ENCODE measurements at regions not wholly inside any gene's neighbourhood (a gene's known extent, or its start where the extent isn't known, plus 50 kb on each side); places are given as distances from the start of the nearest gene placed in this dataset.

- Histone ChIP-seq H3K36me3 (ENCODE audit: control insufficient read depth in 4 of 4, insufficient read depth in 4 of 4, low read length in 3 of 4) (no peaks in the 10 kb centered on the region), H3K27me3 (replicated peaks in 2 of 5; ENCODE audit: control insufficient read depth in 4 of 5, insufficient read depth in 5 of 5, low read length in 4 of 5) (peaks cover 0 to 4% (median 2%) of the 10 kb centered on the region in 5 experiments), H3K9me3 (ENCODE audit: control extremely low read depth in 1 of 5, control insufficient read depth in 4 of 5, insufficient read depth in 2 of 5, low read depth in 1 of 5, low read length in 4 of 5) (no peaks in the 10 kb centered on the region), H3K27ac (ENCODE audit: insufficient read depth in 1 of 2, low read depth in 1 of 2, low read length in 2 of 2, poor library complexity in 1 of 2, severe bottlenecking in 2 of 2) (no peak overlapping the region), H3K4me3 (ENCODE audit: control insufficient read depth in 1 of 7, extremely low read depth in 1 of 7, insufficient read depth in 4 of 7, low read depth in 2 of 7, low read length in 6 of 7) (no peak overlapping the region), H3K4me1 (ENCODE audit: control extremely low read depth in 1 of 4, control insufficient read depth in 4 of 4, insufficient read depth in 4 of 4, low read length in 3 of 4) (peaks cover 0 to 8% (median 0%) of the 10 kb centered on the region in 4 experiments)
- ChIA-PET POLR2A (interaction anchor here (0.6 kb wide), 1 partner anchor 236 kb away, joined by 3 read pairs; no protein-coding TSS in a partner anchor), CTCF (no interaction called here)
- WGBS (ENCODE audit: insufficient coverage): 82% methylated on average over 1 of the region's 5 CpGs
- DNase-seq: no peak
Observed at GRCh38 chr2:120898496-120898895, 162.8 kb downstream of the GLI2 start.

- Histone ChIP-seq H3K27ac (ENCODE audit: insufficient read depth in 1 of 2, low read depth in 1 of 2, low read length in 2 of 2, poor library complexity in 1 of 2, severe bottlenecking in 2 of 2) (no peak overlapping the region), H3K4me1 (ENCODE audit: control extremely low read depth in 1 of 4, control insufficient read depth in 4 of 4, insufficient read depth in 4 of 4, low read length in 3 of 4) (peaks cover 0 to 8% (median 0%) of the 10 kb centered on the region in 4 experiments), H3K36me3 (ENCODE audit: control insufficient read depth in 4 of 4, insufficient read depth in 4 of 4, low read length in 3 of 4) (no peaks in the 10 kb centered on the region), H3K4me3 (ENCODE audit: control insufficient read depth in 1 of 7, extremely low read depth in 1 of 7, insufficient read depth in 4 of 7, low read depth in 2 of 7, low read length in 6 of 7) (no peak overlapping the region), H3K9me3 (ENCODE audit: control extremely low read depth in 1 of 5, control insufficient read depth in 4 of 5, insufficient read depth in 2 of 5, low read depth in 1 of 5, low read length in 4 of 5) (no peaks in the 10 kb centered on the region), H3K27me3 (replicated peaks in 2 of 5; ENCODE audit: control insufficient read depth in 4 of 5, insufficient read depth in 5 of 5, low read length in 4 of 5) (peaks cover 0 to 4% (median 2%) of the 10 kb centered on the region in 5 experiments)
- WGBS (ENCODE audit: insufficient coverage): 94% methylated on average over 11 of the region's 18 CpGs
- peak in 2 of 3 donors; percentile 14 to 17 for DNase-seq
- CTCF ChIA-PET: no interaction called here
- POLR2A ChIA-PET: interaction anchor here (0.6 kb wide), 1 partner anchor 236 kb away, joined by 3 read pairs; no protein-coding TSS in a partner anchor
Observed at GRCh38 chr2:120898961-120899750, 163.5 kb downstream of the GLI2 start.

GRCh38 chr2:120899771-120900170 is 164.1 kb downstream of the GLI2 start:
- no peaks in the 10 kb centered on the region for H3K36me3 ChIP-seq (ENCODE audit: control insufficient read depth in 4 of 4, insufficient read depth in 4 of 4, low read length in 3 of 4)

GRCh38 chr2:120901201-120901600 is 165.5 kb downstream of the GLI2 start:
- WGBS (ENCODE audit: insufficient coverage): 94% methylated on average over 7 of the region's 7 CpGs
- POLR2A ChIA-PET: no interaction called here

More at GRCh38 chr2:120899771-120900170, 164.1 kb downstream of the GLI2 start:
- ChIA-PET POLR2A (no interaction called here), CTCF (no interaction called here)
- Histone ChIP-seq H3K27me3 (replicated peaks in 2 of 5; ENCODE audit: control insufficient read depth in 4 of 5, insufficient read depth in 5 of 5, low read length in 4 of 5) (peaks cover 0 to 4% (median 2%) of the 10 kb centered on the region in 5 experiments), H3K9me3 (ENCODE audit: control extremely low read depth in 1 of 5, control insufficient read depth in 4 of 5, insufficient read depth in 2 of 5, low read depth in 1 of 5, low read length in 4 of 5) (no peaks in the 10 kb centered on the region), H3K4me3 (ENCODE audit: control insufficient read depth in 1 of 7, extremely low read depth in 1 of 7, insufficient read depth in 4 of 7, low read depth in 2 of 7, low read length in 6 of 7) (no peak overlapping the region), H3K27ac (ENCODE audit: insufficient read depth in 1 of 2, low read depth in 1 of 2, low read length in 2 of 2, poor library complexity in 1 of 2, severe bottlenecking in 2 of 2) (no peak overlapping the region), H3K4me1 (ENCODE audit: control extremely low read depth in 1 of 4, control insufficient read depth in 4 of 4, insufficient read depth in 4 of 4, low read length in 3 of 4) (peaks cover 0 to 8% (median 0%) of the 10 kb centered on the region in 4 experiments)
- WGBS (ENCODE audit: insufficient coverage): 82% methylated on average over 6 of the region's 6 CpGs
- DNase-seq: no peak

GRCh38 chr2:120902592-120902991 is 166.9 kb downstream of the GLI2 start:
- 50% methylated on average over 2 of the region's 2 CpGs for WGBS (ENCODE audit: insufficient coverage)
- no peaks in the 10 kb centered on the region for H3K36me3 ChIP-seq (ENCODE audit: control insufficient read depth in 4 of 4, insufficient read depth in 4 of 4, low read length in 3 of 4)
- no peak for DNase-seq
- H3K4me3 ChIP-seq (ENCODE audit: control insufficient read depth in 1 of 7, extremely low read depth in 1 of 7, insufficient read depth in 4 of 7, low read depth in 2 of 7, low read length in 6 of 7): no peak overlapping the region
- ChIA-PET POLR2A (no interaction called here), CTCF (interaction anchor here (1.6 kb wide), 1 partner anchor 11 kb away, joined by 3 read pairs; no protein-coding TSS in a partner anchor)
- H3K27ac ChIP-seq (ENCODE audit: insufficient read depth in 1 of 2, low read depth in 1 of 2, low read length in 2 of 2, poor library complexity in 1 of 2, severe bottlenecking in 2 of 2): no peak overlapping the region
- no peaks in the 10 kb centered on the region for H3K9me3 ChIP-seq (ENCODE audit: control extremely low read depth in 1 of 5, control insufficient read depth in 4 of 5, insufficient read depth in 2 of 5, low read depth in 1 of 5, low read length in 4 of 5)
- peaks cover 0 to 4% (median 2%) of the 10 kb centered on the region in 5 experiments for H3K27me3 ChIP-seq (replicated peaks in 2 of 5; ENCODE audit: control insufficient read depth in 4 of 5, insufficient read depth in 5 of 5, low read length in 4 of 5)
- H3K4me1 ChIP-seq (ENCODE audit: control extremely low read depth in 1 of 4, control insufficient read depth in 4 of 4, insufficient read depth in 4 of 4, low read length in 3 of 4): peaks cover 0 to 8% (median 0%) of the 10 kb centered on the region in 4 experiments

More at GRCh38 chr2:120901201-120901600, 165.5 kb downstream of the GLI2 start:
- Histone ChIP-seq H3K36me3 (ENCODE audit: control insufficient read depth in 4 of 4, insufficient read depth in 4 of 4, low read length in 3 of 4) (no peaks in the 10 kb centered on the region), H3K4me1 (ENCODE audit: control extremely low read depth in 1 of 4, control insufficient read depth in 4 of 4, insufficient read depth in 4 of 4, low read length in 3 of 4) (peaks cover 0 to 8% (median 0%) of the 10 kb centered on the region in 4 experiments), H3K9me3 (ENCODE audit: control extremely low read depth in 1 of 5, control insufficient read depth in 4 of 5, insufficient read depth in 2 of 5, low read depth in 1 of 5, low read length in 4 of 5) (no peaks in the 10 kb centered on the region), H3K27ac (ENCODE audit: insufficient read depth in 1 of 2, low read depth in 1 of 2, low read length in 2 of 2, poor library complexity in 1 of 2, severe bottlenecking in 2 of 2) (no peak overlapping the region), H3K4me3 (ENCODE audit: control insufficient read depth in 1 of 7, extremely low read depth in 1 of 7, insufficient read depth in 4 of 7, low read depth in 2 of 7, low read length in 6 of 7) (no peak overlapping the region), H3K27me3 (replicated peaks in 2 of 5; ENCODE audit: control insufficient read depth in 4 of 5, insufficient read depth in 5 of 5, low read length in 4 of 5) (peaks cover 0 to 4% (median 2%) of the 10 kb centered on the region in 5 experiments)
- CTCF ChIA-PET: interaction anchor here (1.6 kb wide), 1 partner anchor 13 kb away, joined by 3 read pairs; no protein-coding TSS in a partner anchor
- no peak for DNase-seq

- H3K4me1 ChIP-seq (ENCODE audit: control extremely low read depth in 1 of 4, control insufficient read depth in 4 of 4, insufficient read depth in 4 of 4, low read length in 3 of 4): peaks cover 0 to 4% (median 0%) of the 10 kb centered on the region in 4 experiments
- H3K9me3 ChIP-seq (ENCODE audit: control extremely low read depth in 1 of 5, control insufficient read depth in 4 of 5, insufficient read depth in 2 of 5, low read depth in 1 of 5, low read length in 4 of 5): no peaks in the 10 kb centered on the region
- H3K27me3 ChIP-seq (replicated peaks in 2 of 5; ENCODE audit: control insufficient read depth in 4 of 5, insufficient read depth in 5 of 5, low read length in 4 of 5): peaks cover 0 to 4% (median 2%) of the 10 kb centered on the region in 5 experiments
- POLR2A ChIA-PET: no interaction called here
- H3K36me3 ChIP-seq (ENCODE audit: control insufficient read depth in 4 of 4, insufficient read depth in 4 of 4, low read length in 3 of 4): no peaks in the 10 kb centered on the region
- whole genome bisulfite sequencing (ENCODE audit: insufficient coverage): 93% methylated on average over 8 of the region's 8 CpGs
- no peak overlapping the region for H3K4me3 ChIP-seq (ENCODE audit: control insufficient read depth in 1 of 7, extremely low read depth in 1 of 7, insufficient read depth in 4 of 7, low read depth in 2 of 7, low read length in 6 of 7)
- no peak for DNase-seq
- no peak overlapping the region for H3K27ac ChIP-seq (ENCODE audit: insufficient read depth in 1 of 2, low read depth in 1 of 2, low read length in 2 of 2, poor library complexity in 1 of 2, severe bottlenecking in 2 of 2)
- CTCF ChIA-PET: no interaction called here
Observed at GRCh38 chr2:120904379-120904778, 168.7 kb downstream of the GLI2 start.

GRCh38 chr2:120904830-120905234 is 169.2 kb downstream of the GLI2 start:
- Histone ChIP-seq H3K27me3 (replicated peaks in 2 of 5; ENCODE audit: control insufficient read depth in 4 of 5, insufficient read depth in 5 of 5, low read length in 4 of 5) (peaks cover 0 to 4% (median 2%) of the 10 kb centered on the region in 5 experiments), H3K36me3 (ENCODE audit: control insufficient read depth in 4 of 4, insufficient read depth in 4 of 4, low read length in 3 of 4) (no peaks in the 10 kb centered on the region), H3K27ac (ENCODE audit: insufficient read depth in 1 of 2, low read depth in 1 of 2, low read length in 2 of 2, poor library complexity in 1 of 2, severe bottlenecking in 2 of 2) (no peak overlapping the region), H3K4me1 (ENCODE audit: control extremely low read depth in 1 of 4, control insufficient read depth in 4 of 4, insufficient read depth in 4 of 4, low read length in 3 of 4) (no peaks in the 10 kb centered on the region), H3K9me3 (ENCODE audit: control extremely low read depth in 1 of 5, control insufficient read depth in 4 of 5, insufficient read depth in 2 of 5, low read depth in 1 of 5, low read length in 4 of 5) (no peaks in the 10 kb centered on the region), H3K4me3 (ENCODE audit: control insufficient read depth in 1 of 7, extremely low read depth in 1 of 7, insufficient read depth in 4 of 7, low read depth in 2 of 7, low read length in 6 of 7) (no peak overlapping the region)
- ChIA-PET POLR2A (no interaction called here), CTCF (no interaction called here)
- 100% methylated on average over 1 of the region's 5 CpGs for WGBS (ENCODE audit: insufficient coverage)
- DNase-seq: no peak
